GM21528 (cell line): ENCODE measurements at regions not wholly inside any gene's neighbourhood (a gene's known extent, or its start where the extent isn't known, plus 50 kb on each side); places are given as distances from the start of the nearest gene placed in this dataset.
"Not testable (repeated sequence)": the region's sequence is repeated elsewhere in the genome, so short reads cannot be mapped to it uniquely, and the experiment has no call there.

Experiments
- ATAC-seq: cut with Tn5 transposase; IDR thresholded peaks from one replicate; pipeline ENCODE4 v1.9.1; 2021; ENCODE audit warnings: mild to moderate bottlenecking, moderate library complexity; ENCODE audit not compliant: unreplicated experiment, low FRiP score

- ATAC-seq, result no peak
These were observed 126.6 kb upstream of the PRKCQ start for GRCh38 chr10:6706725-6707124.

GRCh38 chr10:6704896-6705295 lies 124.8 kb upstream of the PRKCQ start:
- ATAC-seq, result no peak

GRCh38 chr10:6702833-6703232 lies 122.8 kb upstream of the PRKCQ start:
- ATAC-seq, result not testable (repeated sequence)

- ATAC-seq, result no peak
These were observed 122.0 kb upstream of the PRKCQ start for GRCh38 chr10:6702030-6702429.

- no peak for ATAC-seq
These were observed 121.2 kb upstream of the PRKCQ start for GRCh38 chr10:6701289-6701688.

GRCh38 chr10:6700066-6700465 lies 120.0 kb upstream of the PRKCQ start:
- no peak for ATAC-seq

GRCh38 chr10:6699336-6699735 lies 119.3 kb upstream of the PRKCQ start:
- no peak for ATAC-seq

GRCh38 chr10:6695519-6695918 lies 115.4 kb upstream of the PRKCQ start:
- no peak for ATAC-seq

GRCh38 chr10:6694447-6695140 lies 114.5 kb upstream of the PRKCQ start:
- no peak for ATAC-seq

- no peak for ATAC-seq
These were observed 112.8 kb upstream of the PRKCQ start for GRCh38 chr10:6692856-6693255.

- no peak for ATAC-seq
These were observed 112.0 kb upstream of the PRKCQ start for GRCh38 chr10:6692103-6692502.

- no peak for ATAC-seq
These were observed 109.0 kb upstream of the PRKCQ start for GRCh38 chr10:6689036-6689435.

GRCh38 chr10:6680735-6681134 lies 100.7 kb upstream of the PRKCQ start:
- no peak for ATAC-seq

- ATAC-seq, result no peak
These were observed 98.9 kb upstream of the PRKCQ start for GRCh38 chr10:6678956-6679355.

- no peak for ATAC-seq
These were observed 98.2 kb upstream of the PRKCQ start for GRCh38 chr10:6678211-6678803.

- not testable (repeated sequence) for ATAC-seq
These were observed 97.1 kb upstream of the PRKCQ start for GRCh38 chr10:6677129-6677528.

GRCh38 chr10:6674291-6674690 lies 94.2 kb upstream of the PRKCQ start:
- no peak for ATAC-seq

- ATAC-seq, result no peak
These were observed 91.9 kb upstream of the PRKCQ start for GRCh38 chr10:6671976-6672375.

GRCh38 chr10:6669269-6669859 lies 89.3 kb upstream of the PRKCQ start:
- ATAC-seq, result no peak

GRCh38 chr10:6667679-6668270 lies 87.7 kb upstream of the PRKCQ start:
- ATAC-seq, result no peak

GRCh38 chr10:6667150-6667549 lies 87.1 kb upstream of the PRKCQ start:
- ATAC-seq, result no peak

GRCh38 chr10:6665847-6666246 lies 85.8 kb upstream of the PRKCQ start:
- no peak for ATAC-seq
